ENCODE measurements at regions not wholly inside any gene's neighbourhood (a gene's known extent, or its start where the extent isn't known, plus 50 kb on each side); places are given as distances from the start of the nearest gene placed in this dataset.

- no peak for DNase-seq (ENCODE audit: low spot score)
Observed at GRCh38 chr20:39633689-39634088, 671.5 kb downstream of the DHX35 start.

- DNase-seq (ENCODE audit: low spot score), result no peak
Observed at GRCh38 chr20:39632757-39633156, 670.6 kb downstream of the DHX35 start.

GRCh38 chr20:39632176-39632575 is 670.0 kb downstream of the DHX35 start:
- DNase-seq (ENCODE audit: low spot score), result no peak

GRCh38 chr20:39631557-39631956 is 669.4 kb downstream of the DHX35 start:
- peak; percentile 24 for DNase-seq (ENCODE audit: low spot score)

GRCh38 chr20:39630215-39630908 is 668.2 kb downstream of the DHX35 start:
- no peak for DNase-seq (ENCODE audit: low spot score)

- DNase-seq (ENCODE audit: low spot score), result no peak
Observed at GRCh38 chr20:39627765-39628164, 665.6 kb downstream of the DHX35 start.

- DNase-seq (ENCODE audit: low spot score), result no peak
Observed at GRCh38 chr20:39624316-39624715, 662.2 kb downstream of the DHX35 start.

- no peak for DNase-seq (ENCODE audit: low spot score)
Observed at GRCh38 chr20:39623584-39624234, 661.6 kb downstream of the DHX35 start.

- DNase-seq (ENCODE audit: low spot score), result no peak
Observed at GRCh38 chr20:39619271-39619785, 657.2 kb downstream of the DHX35 start.

GRCh38 chr20:39611901-39612300 is 649.8 kb downstream of the DHX35 start:
- DNase-seq (ENCODE audit: low spot score), result no peak

GRCh38 chr20:39607141-39607540 is 645.0 kb downstream of the DHX35 start:
- DNase-seq (ENCODE audit: low spot score), result no peak

GRCh38 chr20:39605908-39606307 is 643.8 kb downstream of the DHX35 start:
- DNase-seq (ENCODE audit: low spot score), result no peak

- DNase-seq (ENCODE audit: low spot score), result no peak
Observed at GRCh38 chr20:39605361-39605760, 643.2 kb downstream of the DHX35 start.

GRCh38 chr20:39603219-39603618 is 641.1 kb downstream of the DHX35 start:
- no peak for DNase-seq (ENCODE audit: low spot score)

- DNase-seq (ENCODE audit: low spot score), result no peak
Observed at GRCh38 chr20:39602649-39603048, 640.5 kb downstream of the DHX35 start.

GRCh38 chr20:39600871-39601270 is 638.7 kb downstream of the DHX35 start:
- DNase-seq (ENCODE audit: low spot score), result no peak

- no peak for DNase-seq (ENCODE audit: low spot score)
Observed at GRCh38 chr20:39600156-39600555, 638.0 kb downstream of the DHX35 start.

- DNase-seq (ENCODE audit: low spot score), result no peak
Observed at GRCh38 chr20:39596554-39596953, 634.4 kb downstream of the DHX35 start.

GRCh38 chr20:39592371-39592770 is 630.2 kb downstream of the DHX35 start:
- no peak for DNase-seq (ENCODE audit: low spot score)

GRCh38 chr20:39588148-39588757 is 626.1 kb downstream of the DHX35 start:
- DNase-seq (ENCODE audit: low spot score), result no peak

GRCh38 chr20:39581034-39581433 is 618.9 kb downstream of the DHX35 start:
- DNase-seq (ENCODE audit: low spot score), result no peak

- DNase-seq (ENCODE audit: low spot score), result peak; percentile 32
Observed at GRCh38 chr20:39576771-39577170, 614.6 kb downstream of the DHX35 start.

- no peak for DNase-seq (ENCODE audit: low spot score)
Observed at GRCh38 chr20:39574061-39574460, 611.9 kb downstream of the DHX35 start.

Measured in RKO (cell line).